Amygdala (tissue), 56 donors: ENCODE measurements at regions not wholly inside any gene's neighbourhood (a gene's known extent, or its start where the extent isn't known, plus 50 kb on each side); places are given as distances from the start of the nearest gene placed in this dataset.

Experiments
- DNase-seq, 56 donors: peaks; one replicate each; lab custom pipeline; 2025; lab: John Stamatoyannopoulos, UW

DNA sequence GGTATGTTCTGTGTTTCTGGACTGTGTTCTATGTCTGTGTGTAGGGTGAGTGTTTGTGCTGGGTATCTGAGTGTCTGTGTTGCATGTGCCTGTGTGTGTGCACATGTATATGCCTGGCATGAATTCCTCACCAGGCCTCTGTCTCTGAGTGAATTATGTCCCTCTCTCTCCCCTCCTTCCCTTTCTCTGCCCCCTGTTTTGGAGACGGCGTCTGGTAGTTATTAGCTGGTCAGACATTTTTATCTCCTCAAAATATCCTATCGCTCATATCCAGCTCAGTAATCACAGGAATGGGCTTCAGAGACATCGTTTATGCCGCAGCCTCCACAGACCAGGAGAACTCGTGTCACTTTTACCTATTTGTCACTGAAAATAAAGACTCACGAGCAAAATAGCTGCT, 483.2 kb upstream of the BRINP1 start:
- DNase-seq, result no peak

GRCh38 chr9:119844431-119844830, 475.2 kb upstream of the BRINP1 start:
- DNase-seq, result peak in 1 of 56 donors; percentile 0

DNA sequence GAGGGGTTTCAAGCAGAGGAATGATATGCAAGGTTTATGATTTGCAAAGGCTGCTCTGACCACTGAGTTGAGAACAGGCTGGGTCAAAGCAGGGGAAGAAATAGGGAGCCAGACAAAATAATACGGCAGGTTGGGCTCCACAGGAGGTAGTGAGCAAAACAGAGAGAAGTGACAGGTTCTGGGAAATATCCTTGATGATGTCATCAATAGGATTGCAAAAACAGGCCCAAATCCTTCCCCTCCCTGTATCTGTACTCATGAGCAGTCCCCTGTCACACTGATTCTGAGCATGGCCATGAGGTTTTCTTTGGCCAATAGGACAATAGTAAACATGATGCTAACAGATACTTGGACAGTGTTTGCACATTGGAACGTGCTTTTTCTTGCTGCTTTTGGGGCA, 471.8 kb upstream of the BRINP1 start:
- DNase-seq, result no peak

GRCh38 chr9:119839888-119840287, 470.7 kb upstream of the BRINP1 start:
- DNase-seq, result peak in 6 of 56 donors; percentile 1 to 26 (median 12)

- no peak for DNase-seq
Observed at GRCh38 chr9:119838210-119838609, 469.0 kb upstream of the BRINP1 start.

GRCh38 chr9:119836036-119836435, 466.8 kb upstream of the BRINP1 start:
- DNase-seq, result no peak

DNA sequence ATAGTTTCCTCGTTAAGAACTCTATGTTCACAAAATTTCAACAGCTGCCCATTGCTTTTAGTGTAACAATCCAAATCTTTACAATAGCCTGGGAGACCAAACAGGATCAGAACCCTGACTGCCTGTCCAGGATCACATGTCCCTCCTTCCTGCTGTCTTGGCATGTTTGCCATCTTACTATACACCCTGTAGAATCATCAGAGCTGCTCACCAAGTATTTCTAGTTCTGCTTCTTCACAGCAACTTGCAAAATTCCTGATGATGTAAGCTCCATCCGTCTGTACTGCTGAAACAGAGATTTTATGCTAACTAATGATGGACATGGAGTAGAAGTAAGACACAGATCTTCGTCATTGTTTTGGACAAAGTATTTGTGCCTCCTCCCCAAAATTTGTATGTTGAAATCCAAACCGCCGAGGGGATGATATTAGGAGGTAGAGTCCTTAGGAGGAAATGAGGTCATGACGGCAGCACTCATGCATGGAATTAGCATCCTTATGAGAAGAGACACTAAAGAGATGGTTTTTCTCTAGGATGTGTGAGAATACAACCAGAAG, 464.9 kb upstream of the BRINP1 start:
- DNase-seq, result no peak

GRCh38 chr9:119831309-119831708, 462.1 kb upstream of the BRINP1 start:
- no peak for DNase-seq

GRCh38 chr9:119829748-119830147, 460.5 kb upstream of the BRINP1 start:
- DNase-seq, result no peak

DNA sequence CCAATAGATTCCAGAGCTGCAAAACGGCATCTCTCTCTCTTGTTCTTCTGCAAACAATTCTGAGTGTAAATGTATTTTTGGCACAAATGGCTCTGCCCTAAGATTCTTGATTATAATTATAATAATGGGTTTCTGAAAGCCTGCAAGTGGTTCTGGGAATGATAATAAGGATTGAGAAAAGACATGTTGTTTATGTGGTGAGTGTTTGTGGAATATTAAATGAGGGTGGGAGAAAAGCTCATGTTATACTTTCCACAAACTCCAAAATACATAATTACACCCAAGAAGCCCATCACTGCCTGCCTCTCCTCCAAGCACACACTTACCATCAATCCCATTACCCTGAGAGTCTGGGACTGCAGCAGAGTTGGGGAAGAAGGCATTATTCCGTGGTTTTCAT, 460.0 kb upstream of the BRINP1 start:
- no peak for DNase-seq

GRCh38 chr9:119827526-119827925, 458.3 kb upstream of the BRINP1 start:
- DNase-seq, result no peak

DNA sequence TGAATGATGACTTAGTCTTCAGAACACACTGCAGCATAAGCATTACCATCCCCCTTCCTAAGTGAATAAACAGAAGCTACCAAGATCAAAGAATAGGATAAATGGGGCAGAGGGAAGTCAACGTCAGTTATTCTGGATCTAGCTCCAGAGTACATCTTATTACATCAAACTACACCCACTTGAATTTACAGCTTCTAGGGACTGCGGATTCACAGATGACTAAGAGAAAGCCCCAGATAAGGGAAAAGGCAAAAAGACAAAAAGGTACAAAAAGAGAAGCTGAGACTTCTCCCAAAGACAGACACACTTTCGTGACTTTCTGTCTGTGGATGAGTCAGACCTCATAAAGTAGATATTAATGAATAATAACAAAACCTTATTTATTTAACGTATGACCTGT, 457.9 kb upstream of the BRINP1 start:
- DNase-seq, result no peak

DNA sequence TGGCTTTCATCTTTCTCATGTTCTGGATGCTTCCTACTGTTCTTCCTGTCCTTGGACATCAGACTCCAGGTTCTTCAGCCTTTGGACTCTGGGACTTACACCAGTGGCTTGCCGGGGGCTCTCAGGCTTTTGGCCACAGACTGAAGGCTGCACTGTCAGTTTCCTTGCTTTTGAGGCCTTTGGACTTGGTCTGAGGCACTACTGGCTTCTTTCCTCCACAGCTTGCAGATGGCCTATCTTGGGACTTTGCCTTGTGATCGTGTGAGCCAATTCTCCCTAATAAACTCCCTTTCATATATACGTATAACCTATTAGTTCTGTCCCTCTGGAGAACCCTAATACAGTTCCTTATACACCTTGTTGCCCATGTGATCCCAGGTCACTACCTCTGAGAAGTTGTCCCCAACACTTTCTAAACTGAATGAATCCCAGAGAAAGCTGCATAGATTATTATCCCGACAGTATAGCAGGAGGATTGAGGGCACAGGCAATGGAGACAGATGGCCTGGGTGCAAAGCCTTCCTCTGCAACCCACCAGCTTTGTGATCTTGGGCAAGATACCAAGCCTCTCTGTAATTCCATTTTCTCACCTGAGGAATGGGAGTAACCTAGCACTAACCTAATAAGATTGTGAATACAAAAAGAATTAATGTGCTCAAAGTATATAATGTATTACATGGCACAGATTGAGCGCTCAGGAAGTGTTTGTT, 449.6 kb upstream of the BRINP1 start:
- no peak for DNase-seq

- DNase-seq, result peak in 15 of 56 donors; percentile 0 to 29 (median 7)
Observed at GRCh38 chr9:119810645-119811429, 441.6 kb upstream of the BRINP1 start.

DNA sequence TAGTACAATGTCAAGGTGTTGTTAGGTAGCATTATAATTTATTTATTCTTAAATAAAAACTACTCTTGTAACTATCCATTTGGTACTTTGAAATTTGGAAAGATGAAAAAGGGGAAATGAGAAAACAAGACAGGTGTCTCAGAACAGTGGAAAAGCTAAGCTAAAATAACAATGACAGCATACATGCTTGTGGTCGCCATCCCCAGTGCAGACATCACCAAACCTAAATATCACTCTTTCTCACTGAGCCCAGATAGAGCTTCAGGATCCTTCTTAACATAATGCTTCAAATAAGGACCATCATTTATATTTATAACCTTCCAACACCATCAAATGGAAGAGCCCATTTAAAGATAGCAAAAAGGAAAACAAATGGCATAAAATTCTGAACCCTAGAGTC, 434.4 kb upstream of the BRINP1 start:
- no peak for DNase-seq

DNA sequence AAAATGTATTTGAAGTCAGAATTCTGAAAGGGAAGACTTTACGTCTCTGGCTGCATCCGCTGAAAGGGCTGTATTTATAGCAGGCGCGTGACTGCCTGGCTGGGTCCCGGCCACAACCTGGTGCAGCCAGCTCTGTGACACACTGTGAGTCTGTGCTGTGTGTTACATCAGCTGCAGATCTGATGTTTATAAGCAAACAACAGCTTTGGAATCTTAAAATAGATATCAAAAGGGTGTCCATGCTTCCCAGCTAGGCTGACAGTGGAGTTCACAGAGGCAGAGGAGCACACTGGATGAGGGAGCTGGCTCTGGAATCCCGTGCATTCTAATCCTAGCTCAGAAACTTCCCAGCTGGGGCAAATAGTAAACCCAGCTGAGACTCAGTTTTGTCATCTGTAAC, 433.4 kb upstream of the BRINP1 start:
- DNase-seq, result peak in 49 of 56 donors; percentile 1 to 79 (median 27)

DNA sequence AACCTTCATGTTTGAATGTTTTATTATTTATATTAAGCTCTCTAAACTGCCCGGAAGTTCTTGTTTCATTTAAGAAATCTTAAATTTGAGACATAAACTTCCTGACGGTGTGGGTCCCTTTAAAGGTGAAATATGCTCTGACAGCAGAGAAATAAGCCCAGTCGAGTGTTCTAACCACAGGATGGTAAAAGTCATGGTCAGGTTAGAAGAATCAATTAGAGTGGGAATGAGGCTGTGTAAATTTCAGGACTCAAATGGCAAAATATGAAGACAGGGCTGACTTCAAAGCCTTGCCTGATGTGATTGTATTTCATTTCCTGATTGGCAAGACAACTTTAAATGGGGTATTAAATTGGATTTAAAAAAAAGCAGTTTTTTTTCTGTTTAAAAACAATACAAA, 432.9 kb upstream of the BRINP1 start:
- no peak for DNase-seq

GRCh38 chr9:119801311-119801710, 432.1 kb upstream of the BRINP1 start:
- DNase-seq, result no peak

DNA sequence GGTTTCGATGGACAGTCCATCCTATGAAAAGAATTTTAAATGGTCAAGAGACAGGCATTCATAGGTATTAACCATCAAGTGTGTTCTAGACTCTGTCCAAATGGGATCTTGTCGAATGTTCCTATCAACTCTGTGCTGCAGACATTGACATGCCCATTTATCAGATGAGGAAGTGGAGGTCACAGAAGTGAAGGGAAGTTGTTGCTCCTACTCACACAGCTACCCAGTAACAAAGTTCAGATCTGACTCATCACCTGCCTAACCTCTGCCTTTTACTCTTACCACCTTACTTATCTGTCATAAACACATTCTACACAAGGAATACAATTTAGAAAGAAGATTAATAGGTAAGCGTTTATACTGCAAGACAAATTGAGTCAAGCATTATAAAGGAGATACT, 426.2 kb upstream of the BRINP1 start:
- no peak for DNase-seq

GRCh38 chr9:119794836-119795235, 425.6 kb upstream of the BRINP1 start:
- DNase-seq, result no peak

GRCh38 chr9:119793218-119793617, 424.0 kb upstream of the BRINP1 start:
- DNase-seq, result no peak

GRCh38 chr9:119792242-119792641, 423.0 kb upstream of the BRINP1 start:
- DNase-seq, result no peak
